ENCODE measurements at regions not wholly inside any gene's neighbourhood (a gene's known extent, or its start where the extent isn't known, plus 50 kb on each side); places are given as distances from the start of the nearest gene placed in this dataset.

GRCh38 chr3:89624494-89624893 lies 517.1 kb downstream of the EPHA3 start:
- no peak for TF ChIP-seq CTCF (tag by site-specific recombination; IDR thresholded peaks at IDR 0.05)
- no peak for TF ChIP-seq ZNF48 (tag by site-specific recombination; IDR thresholded peaks at IDR 0.05)
- TF ChIP-seq PRDM4 (tag by site-specific recombination; IDR thresholded peaks at IDR 0.05): no peak
- TF ChIP-seq PATZ1 (tag by site-specific recombination; IDR thresholded peaks at IDR 0.05): no peak
- TF ChIP-seq KLF7 (tag by site-specific recombination; IDR thresholded peaks at IDR 0.05; ENCODE audit: borderline replicate concordance): no peak
- TF ChIP-seq HOXD13 (CRISPR knock-in tag; IDR thresholded peaks at IDR 0.05; ENCODE audit: borderline replicate concordance): no peak
- TF ChIP-seq ATF2 (tag by site-specific recombination; IDR thresholded peaks at IDR 0.05; ENCODE audit: low read depth): no peak
- no peak for TF ChIP-seq ZNF174 (tag by site-specific recombination; IDR thresholded peaks at IDR 0.05)
- TF ChIP-seq HOXA7 (CRISPR knock-in tag; IDR thresholded peaks at IDR 0.05; ENCODE audit: borderline replicate concordance): no peak

Data from HEK293 (cell line).